ENCODE measurements at regions not wholly inside any gene's neighbourhood (a gene's known extent, or its start where the extent isn't known, plus 50 kb on each side); places are given as distances from the start of the nearest gene placed in this dataset.
"Not testable (repeated sequence)": the region's sequence is repeated elsewhere in the genome, so short reads cannot be mapped to it uniquely, and the experiment has no call there.

GRCh38 chr22:33971561-33971961 is 51.3 kb upstream of the LARGE1 start:
- DNase-seq = no peak

DNA sequence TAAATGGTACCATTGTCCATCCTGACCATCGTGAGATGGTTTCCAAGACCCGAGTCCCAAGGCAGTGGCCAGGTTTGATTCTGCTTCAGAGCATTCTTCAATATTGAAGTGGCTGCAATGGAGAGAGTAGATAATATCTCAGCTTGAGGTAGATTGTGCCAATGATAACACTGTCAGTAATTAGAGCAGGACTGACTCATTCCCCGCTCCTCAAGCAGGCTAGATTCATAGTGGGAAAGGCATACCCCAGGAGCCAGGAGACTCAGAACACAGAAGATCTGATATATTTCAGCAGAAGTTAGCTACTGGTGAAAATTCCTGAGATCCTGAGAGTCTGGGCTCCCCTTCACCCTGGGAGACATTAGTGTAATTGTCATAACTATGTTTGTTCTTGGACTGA is 55.6 kb upstream of the LARGE1 start:
- DNase-seq = no peak

GRCh38 chr22:33983558-33983957 is 63.3 kb upstream of the LARGE1 start:
- DNase-seq = no peak

DNA sequence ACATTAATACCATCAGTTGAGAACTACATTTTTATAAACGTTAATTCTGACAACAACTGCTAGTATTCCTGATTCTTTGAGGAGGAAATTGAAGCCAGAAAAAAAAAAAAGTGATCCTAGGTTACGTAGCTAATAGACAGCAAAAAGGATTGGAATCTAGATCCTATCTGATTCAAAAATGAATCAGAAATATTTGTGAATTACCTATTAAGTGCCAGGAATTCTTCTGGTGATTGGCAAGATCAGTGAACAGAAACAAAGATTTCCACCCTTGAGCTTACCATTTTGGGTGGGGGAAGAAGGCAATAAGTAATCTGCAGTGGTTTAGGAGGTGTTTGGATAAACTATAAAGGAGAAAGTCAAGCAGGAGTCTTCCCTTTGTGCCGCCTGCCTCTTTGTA is 63.9 kb upstream of the LARGE1 start:
- no peak for DNase-seq

GRCh38 chr22:33984656-33985285 is 64.5 kb upstream of the LARGE1 start:
- no peak for DNase-seq

- no peak for DNase-seq
Measured at GRCh38 chr22:33985506-33985905, 65.2 kb upstream of the LARGE1 start.

DNA sequence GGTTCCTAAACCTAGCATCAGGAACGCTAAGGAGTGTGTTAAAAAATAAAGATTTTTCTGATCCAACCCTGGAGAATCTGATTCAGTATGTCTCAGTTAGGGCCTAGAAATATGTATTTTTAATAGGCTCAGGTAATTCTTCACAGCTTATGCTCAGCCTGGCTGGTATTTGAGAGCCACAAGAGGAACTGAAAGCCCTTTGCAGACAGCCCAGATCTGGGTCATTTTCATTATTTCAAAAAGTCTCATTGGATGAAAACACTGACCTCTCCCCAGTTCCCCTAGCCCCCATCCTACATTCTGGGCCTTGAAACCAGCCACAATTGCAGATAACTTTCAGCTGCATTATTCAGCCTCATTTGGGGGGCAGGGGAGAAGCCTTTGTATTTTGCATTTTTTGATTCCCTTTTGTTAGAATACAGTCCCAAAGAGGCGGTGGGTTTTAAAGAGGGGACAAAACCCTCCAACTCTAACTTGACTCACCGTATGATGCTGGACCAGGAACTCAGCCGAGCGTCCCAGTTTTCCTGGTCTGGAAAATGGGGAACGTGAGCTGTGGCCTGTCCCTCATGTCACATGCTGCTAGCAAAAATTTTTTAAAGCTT is 66.0 kb upstream of the LARGE1 start:
- DNase-seq = no peak

DNA sequence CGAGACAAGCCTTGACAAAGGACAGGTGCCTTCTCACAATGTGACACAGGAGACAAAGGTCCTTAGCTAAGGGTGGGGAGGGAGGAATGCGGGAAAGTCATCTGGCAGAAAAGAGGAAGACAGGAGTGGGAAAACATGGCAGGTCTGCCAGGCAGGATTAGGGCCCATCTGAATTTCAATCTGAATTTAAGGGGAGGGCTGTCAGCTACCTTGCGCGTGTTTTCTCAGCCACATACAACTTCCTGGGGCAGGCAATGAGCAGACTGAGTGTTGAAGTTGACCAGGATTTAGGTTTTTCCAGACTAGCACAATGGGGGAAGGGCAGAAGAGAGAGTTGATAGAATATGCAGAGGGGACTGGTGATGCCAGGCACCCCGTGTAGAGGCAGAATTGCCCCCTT is 66.7 kb upstream of the LARGE1 start:
- DNase-seq = no peak

GRCh38 chr22:33989263-33989662 is 69.0 kb upstream of the LARGE1 start:
- DNase-seq = not testable (repeated sequence)

DNA sequence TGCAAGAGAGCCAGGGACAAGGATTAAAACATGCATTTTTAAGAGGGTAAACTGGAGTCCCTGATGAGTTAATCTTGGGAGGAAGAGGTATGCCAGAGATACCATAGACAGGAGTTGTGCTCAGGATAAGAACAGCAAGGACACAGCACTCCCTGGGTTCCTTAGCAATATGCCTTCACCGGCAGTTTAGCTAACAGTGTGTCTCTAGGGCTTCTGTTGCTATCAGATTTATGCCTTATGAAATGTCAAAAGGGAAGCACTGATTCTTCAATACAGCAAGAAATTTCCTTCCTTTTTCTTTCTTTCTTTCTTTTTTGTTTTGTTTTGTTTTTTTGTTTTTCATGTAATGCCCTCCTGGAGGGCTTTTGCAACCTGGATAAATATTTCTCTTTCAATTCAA is 71.3 kb upstream of the LARGE1 start:
- no peak for DNase-seq

GRCh38 chr22:33996824-33997223 is 76.5 kb upstream of the LARGE1 start:
- no peak for DNase-seq

DNA sequence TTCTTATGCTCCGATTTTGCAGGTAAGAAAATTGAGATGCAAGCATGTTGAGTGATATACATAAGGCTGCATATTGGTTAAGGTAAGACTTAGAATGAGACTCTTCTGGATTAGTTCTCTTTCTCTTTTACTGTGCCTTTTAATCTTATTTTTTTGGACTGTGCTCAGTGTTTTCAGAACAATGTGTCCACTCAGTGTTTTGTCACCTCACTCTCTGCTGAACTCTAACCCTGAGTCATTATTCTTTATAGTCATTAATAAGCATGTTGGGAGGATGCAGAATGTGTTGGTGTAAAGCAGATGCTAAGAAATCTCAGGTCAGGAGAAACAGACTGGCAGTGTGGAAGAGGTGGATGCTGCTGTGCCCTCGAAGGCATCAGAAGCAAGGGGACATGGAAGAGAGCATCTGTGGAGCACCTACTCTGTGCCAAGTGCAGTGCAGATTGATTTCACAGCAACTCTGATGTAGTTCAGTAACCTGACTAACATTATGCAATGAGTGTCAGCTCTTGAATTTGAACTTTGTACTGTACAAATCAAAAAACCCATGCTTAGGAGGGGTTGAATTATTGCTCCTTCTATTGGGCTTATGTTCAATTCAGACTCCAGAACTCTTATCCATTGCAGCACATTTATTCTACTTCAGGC is 80.7 kb upstream of the LARGE1 start:
- DNase-seq = no peak

- DNase-seq = no peak
Measured at GRCh38 chr22:34001701-34002466, 81.6 kb upstream of the LARGE1 start.

DNA sequence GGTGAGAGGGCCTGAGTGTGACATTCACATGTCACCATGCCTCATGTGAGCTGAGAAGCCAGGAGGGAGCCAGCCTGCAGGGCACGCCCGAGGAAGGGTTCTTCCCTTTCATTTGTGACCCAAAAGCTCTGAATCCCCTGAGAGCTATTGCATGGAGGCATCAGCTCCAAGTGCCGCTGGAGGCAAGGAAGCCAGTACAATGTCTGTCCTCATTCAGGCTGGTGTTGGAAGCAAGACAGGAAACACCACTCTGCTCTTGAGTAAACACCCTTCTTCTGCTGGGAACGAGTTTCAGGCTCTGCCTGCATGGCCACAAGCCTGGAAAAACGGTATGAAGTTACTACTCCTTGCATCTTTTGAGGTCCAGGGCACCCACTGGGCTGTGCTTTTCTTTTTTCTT is 83.8 kb upstream of the LARGE1 start:
- no peak for DNase-seq

DNA sequence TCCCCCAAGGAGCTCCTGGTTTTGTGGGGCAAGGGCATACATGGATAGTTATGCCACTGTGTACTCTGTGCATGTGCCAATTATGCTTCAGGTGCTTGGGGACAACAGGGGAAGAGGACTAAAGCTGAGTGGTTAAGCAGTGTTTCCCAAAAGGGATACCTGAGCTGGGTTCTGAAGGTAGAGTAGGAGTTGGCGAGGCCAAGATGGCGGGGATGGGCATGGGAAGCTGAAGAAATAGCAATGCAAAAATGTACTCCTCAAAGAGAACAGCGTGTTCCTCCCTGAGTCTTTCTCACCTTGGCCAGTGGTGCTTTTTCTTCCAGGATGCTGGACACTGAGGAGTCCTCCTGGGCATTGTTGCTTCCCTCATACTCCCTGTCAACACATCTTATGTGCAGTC is 90.0 kb upstream of the LARGE1 start:
- no peak for DNase-seq

DNA sequence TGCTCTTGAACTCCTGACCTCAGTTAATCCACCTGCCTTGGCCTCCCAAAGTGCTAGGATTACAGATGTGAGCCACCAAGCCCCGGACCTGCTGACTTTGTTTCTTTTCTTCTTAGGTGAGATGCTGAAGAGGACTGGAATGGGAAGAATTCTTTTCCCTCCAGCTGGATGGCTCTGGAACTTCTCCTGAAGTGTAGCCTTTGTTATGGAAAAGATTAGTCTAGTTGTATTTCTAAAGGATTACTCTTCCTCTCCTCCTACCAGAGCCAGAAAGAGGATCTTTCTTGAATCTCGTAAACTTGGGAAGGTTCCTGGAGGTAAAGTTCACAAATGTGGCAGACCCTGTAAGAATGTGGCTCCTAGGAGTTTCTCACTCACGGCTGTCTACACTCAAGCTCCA is 95.4 kb upstream of the LARGE1 start:
- DNase-seq = no peak

- DNase-seq = no peak
Measured at GRCh38 chr22:34017205-34017604, 96.9 kb upstream of the LARGE1 start.

GRCh38 chr22:34019190-34019845 is 99.0 kb upstream of the LARGE1 start:
- no peak for DNase-seq

- DNase-seq = no peak
Measured at GRCh38 chr22:34035209-34035608, 114.9 kb upstream of the LARGE1 start.

- no peak for DNase-seq
Measured at GRCh38 chr22:34036931-34037330, 116.7 kb upstream of the LARGE1 start.

GRCh38 chr22:34038801-34039555 is 118.7 kb upstream of the LARGE1 start:
- no peak for DNase-seq

GRCh38 chr22:34045311-34045710 is 125.0 kb upstream of the LARGE1 start:
- no peak for DNase-seq
